ENCODE measurements at regions not wholly inside any gene's neighbourhood (a gene's known extent, or its start where the extent isn't known, plus 50 kb on each side); places are given as distances from the start of the nearest gene placed in this dataset.

DNA sequence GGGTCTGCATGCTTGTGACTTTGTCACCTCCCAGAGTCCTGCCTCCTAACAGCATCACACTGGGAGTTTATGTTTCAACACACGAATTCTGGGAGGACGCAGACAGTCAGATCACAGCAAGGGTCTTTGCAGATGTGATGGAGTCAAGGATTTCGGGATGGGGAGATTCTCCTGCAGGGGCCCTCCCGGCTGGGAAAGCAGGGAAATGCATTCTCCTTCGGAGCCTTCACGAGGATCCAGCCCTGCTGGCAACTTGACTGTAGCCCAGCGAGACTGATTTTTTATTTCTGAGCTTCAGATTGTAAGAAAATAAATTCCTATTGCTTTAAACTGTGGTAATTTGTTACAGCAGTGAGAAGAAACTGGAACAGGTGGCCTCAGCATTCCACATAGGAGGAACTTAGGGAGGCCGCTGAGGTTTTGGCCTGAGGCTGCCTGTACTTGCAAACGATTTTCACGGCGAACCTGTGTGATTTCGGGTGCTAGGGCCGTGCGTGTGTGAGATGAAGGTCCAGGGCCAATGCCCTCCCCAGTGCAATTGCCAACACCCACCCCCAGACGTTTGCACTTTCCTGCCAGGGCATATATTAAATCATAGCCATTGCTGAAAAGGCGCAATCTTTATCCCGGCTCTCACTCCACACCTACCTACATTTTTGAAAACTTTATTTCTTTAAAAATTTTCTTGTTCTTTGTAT is 79.8 kb downstream of the ASB1 start:
- no peak for TF ChIP-seq HDGF (IDR thresholded peaks at IDR 0.05; ENCODE audit: borderline replicate concordance)
- no peak for TF ChIP-seq BHLHE40 (IDR thresholded peaks at IDR 0.05; ENCODE audit: borderline replicate concordance)
- no peak for TF ChIP-seq SUZ12 (IDR thresholded peaks at IDR 0.05)
- no peak for TF ChIP-seq SP1 (IDR thresholded peaks at IDR 0.05)
- TF ChIP-seq, protein P1, sequence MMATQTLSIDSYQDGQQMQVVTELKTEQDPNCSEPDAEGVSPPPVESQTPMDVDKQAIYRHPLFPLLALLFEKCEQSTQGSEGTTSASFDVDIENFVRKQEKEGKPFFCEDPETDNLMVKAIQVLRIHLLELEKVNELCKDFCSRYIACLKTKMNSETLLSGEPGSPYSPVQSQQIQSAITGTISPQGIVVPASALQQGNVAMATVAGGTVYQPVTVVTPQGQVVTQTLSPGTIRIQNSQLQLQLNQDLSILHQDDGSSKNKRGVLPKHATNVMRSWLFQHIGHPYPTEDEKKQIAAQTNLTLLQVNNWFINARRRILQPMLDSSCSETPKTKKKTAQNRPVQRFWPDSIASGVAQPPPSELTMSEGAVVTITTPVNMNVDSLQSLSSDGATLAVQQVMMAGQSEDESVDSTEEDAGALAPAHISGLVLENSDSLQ (IDR thresholded peaks at IDR 0.05) = no peak
- TF ChIP-seq NFRKB (IDR thresholded peaks at IDR 0.05) = no peak
- no peak for TF ChIP-seq ARNT (IDR thresholded peaks at IDR 0.05)
- TF ChIP-seq TARDBP (IDR thresholded peaks at IDR 0.05) = no peak
- no peak for TF ChIP-seq CTBP1 (IDR thresholded peaks at IDR 0.05; ENCODE audit: borderline replicate concordance)
- TF ChIP-seq FOXM1 (IDR thresholded peaks at IDR 0.05; ENCODE audit: borderline replicate concordance) = no peak
- no peak for TF ChIP-seq L3MBTL2 (conservative IDR thresholded peaks at IDR 0.05)
- TF ChIP-seq ELF4 (IDR thresholded peaks at IDR 0.05) = no peak
- TF ChIP-seq LEF1 (IDR thresholded peaks at IDR 0.05; ENCODE audit: borderline replicate concordance) = no peak
